Muscle of back (tissue), 3 donors: ENCODE measurements at regions not wholly inside any gene's neighbourhood (a gene's known extent, or its start where the extent isn't known, plus 50 kb on each side); places are given as distances from the start of the nearest gene placed in this dataset.

Experiments
- DNase-seq, 3 donors: peaks; one replicate each; pipeline versions ENCODE4 v3.0.0 to v3.0.0-alpha.2; 2013

DNA sequence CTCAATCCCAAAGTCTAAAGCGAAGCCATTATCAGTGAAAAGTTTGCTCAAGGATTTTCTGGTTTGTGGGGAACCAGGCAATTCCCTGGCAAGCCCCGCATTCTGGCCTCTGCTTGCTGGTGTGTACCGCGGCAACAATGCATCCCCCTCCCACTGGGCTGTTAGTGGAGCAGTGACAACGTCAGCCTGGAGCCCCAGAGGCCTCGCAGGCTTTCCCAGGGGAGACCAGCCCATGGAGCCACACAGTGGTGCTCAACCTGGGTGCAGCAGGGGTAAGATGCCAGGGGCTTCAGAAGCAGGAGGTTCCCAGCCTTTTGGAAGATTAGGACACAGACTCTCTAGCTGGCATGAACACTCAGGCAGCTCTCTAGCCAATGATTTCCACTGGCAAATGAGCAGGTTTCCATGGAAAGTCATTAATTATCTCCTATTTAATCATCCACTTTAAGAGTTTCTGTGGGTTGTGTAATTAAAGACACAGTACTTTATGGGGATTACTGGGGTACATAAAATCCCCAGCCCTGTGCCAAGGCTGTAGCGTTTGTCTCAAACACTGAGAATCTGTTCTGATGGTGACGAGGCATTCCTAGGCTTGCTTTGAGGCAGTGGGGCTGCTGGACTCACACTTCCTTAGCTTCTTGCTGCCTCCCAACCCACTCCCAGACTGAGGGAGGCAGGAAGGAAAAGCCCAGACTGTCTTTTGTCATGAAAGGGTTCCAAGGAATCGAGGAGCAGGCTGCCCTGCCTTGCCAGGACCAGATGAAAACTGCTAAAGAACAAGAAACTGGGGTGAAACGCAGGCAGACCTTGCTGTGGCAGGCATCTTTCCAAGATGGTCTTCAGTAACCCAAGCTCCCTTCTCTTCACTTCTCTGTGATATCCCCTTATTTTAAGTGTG, 411.9 kb upstream of the SHH start:
- DNase-seq = no peak

DNA sequence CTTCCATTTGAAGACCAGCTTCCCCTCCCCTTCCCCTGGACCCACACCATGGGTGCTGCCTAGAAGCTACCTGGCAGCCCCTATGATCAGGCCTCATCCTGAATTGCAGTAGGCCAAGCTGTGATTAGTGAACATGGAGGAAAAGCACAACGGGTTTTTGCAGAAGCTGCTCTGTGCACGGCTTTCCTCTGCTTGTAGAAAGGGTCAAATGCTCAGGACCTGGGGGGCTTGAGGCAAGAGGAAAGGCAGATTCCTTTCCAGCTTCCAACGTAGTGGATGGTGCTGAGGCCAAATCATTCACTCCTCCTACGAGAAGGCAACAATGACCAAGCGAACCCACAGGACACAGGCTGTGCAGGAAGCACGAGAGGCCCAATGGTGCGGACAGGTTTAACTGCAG, 410.3 kb upstream of the SHH start:
- DNase-seq = no peak

- no peak for DNase-seq
Observed at GRCh38 chr7:156222151-156222550, 409.9 kb upstream of the SHH start.

- DNase-seq = no peak
Observed at GRCh38 chr7:156220701-156221100, 408.4 kb upstream of the SHH start.

- no peak for DNase-seq
Observed at GRCh38 chr7:156220078-156220605, 407.9 kb upstream of the SHH start.

- DNase-seq = no peak
Observed at GRCh38 chr7:156219307-156220077, 407.2 kb upstream of the SHH start.

DNA sequence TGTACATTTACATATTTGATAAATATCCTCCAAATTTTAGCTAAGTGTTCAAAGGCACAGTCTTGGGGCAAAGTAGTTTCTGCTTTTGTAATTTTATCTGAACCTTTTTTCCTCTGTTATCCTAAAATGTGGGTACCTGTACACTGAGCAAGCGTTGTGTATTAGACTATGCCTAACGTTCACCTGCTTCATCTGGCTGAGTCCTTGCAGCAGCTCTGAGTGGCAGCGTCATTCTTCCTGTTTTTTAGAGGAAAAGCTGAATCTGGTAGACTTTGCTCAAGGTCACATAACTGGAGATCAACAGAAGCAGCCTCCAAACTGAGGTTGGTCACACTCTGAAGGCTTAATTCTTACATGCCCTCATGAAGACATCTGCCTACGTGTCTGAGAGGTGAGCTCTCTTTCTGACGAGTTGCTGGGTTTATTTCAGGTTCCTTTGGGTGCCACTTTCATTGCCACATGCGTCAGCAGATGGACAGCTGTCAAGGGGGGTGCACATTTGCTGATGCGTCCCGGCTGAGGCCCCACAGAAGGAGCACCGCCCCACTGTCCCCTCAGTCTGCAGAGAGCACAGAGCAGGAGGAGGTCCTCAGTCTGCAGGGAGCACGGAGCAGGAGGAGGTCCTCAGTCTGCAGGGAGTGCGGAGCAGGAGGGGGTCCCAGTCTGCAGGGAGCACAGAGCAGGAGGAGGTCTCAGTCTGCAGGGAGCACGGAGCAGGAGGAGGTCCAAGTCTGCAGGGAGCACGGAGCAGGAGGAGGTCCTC, 406.5 kb upstream of the SHH start:
- no peak for DNase-seq

DNA sequence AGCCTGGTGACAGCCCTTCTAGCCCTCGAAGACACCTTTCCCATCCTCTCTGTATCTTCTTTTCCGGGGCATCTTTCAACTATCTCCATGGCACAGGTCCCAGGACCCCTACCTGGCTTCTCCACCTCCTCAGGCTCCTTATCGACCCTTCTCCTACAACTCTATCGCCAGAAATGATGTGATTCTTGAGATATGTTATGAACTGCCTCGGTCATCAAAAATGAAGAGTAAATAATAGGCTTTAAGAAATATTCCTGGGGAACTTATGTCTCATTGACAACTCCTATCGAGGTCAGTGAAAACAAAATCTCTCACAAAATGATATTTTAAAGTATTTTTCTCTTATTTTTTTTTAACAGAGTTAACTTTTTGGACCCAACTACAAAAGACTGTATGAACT, 405.5 kb upstream of the SHH start:
- no peak for DNase-seq

DNA sequence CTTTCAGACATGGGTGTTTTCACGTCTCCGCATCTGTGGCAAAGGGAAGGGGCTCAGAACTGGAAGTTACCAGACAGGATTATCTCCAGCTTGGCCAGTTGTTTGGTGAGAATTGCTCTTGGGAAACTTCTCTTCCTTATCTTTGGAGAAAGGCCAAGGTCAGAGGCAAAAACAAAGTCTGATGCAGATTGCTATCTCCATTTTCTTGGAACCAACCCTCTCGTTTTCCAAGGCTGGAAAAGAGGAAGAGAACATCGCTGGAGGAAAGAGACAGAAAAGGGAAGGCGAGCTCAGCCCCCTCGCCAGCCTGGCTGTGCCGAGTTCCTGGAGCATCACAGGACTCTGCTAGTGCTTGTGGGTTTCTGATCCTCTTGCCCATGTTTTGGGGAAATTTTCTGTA, 396.8 kb upstream of the SHH start:
- no peak for DNase-seq

- no peak for DNase-seq
Observed at GRCh38 chr7:156207306-156207705, 395.0 kb upstream of the SHH start.

GRCh38 chr7:156206174-156206573, 393.9 kb upstream of the SHH start:
- no peak for DNase-seq

GRCh38 chr7:156204820-156205219, 392.6 kb upstream of the SHH start:
- no peak for DNase-seq

- no peak for DNase-seq
Observed at GRCh38 chr7:156203923-156204322, 391.7 kb upstream of the SHH start.

- DNase-seq = no peak
Observed at GRCh38 chr7:156198277-156198676, 386.0 kb upstream of the SHH start.

GRCh38 chr7:156196649-156197048, 384.4 kb upstream of the SHH start:
- DNase-seq = no peak

DNA sequence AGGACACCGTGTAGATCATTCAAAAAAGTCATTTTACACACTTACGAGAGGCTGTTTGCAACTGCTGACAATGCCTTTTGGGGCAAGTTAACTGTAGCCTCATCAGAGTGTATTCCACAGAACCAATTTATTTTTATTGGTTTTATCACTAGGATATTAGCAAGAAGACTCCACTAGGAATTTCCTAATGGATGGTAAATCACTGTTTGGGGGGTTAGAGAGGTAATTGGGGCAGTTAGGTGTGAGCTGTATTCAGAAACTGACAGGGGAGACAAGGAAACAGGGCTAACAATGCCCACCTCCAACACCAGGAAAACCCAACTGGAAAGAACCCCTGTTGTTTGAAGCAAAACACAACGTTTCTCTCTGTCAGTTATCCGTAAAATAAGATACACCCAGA, 383.0 kb upstream of the SHH start:
- no peak for DNase-seq

DNA sequence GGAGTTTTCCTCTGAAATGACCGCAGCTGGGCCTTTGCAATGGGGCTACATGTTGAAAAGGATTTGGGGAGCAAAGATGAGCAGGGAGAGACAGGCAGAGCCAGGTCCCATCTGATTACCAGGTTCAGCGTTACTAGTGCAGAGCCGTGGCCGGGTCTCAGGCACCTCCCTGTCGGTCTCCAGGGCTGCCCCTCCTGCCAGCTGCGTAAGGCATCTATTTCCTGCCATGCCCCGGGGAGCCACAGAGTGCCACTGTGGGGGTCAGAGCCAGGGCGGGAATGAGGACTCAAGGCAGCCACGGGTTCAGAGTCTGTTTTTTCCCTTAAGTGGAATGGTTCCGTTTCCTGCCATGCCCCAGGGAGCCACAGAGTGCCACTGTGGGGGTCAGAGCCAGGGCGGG, 382.6 kb upstream of the SHH start:
- DNase-seq = no peak

- DNase-seq = no peak
Observed at GRCh38 chr7:156192921-156193320, 380.7 kb upstream of the SHH start.

DNA sequence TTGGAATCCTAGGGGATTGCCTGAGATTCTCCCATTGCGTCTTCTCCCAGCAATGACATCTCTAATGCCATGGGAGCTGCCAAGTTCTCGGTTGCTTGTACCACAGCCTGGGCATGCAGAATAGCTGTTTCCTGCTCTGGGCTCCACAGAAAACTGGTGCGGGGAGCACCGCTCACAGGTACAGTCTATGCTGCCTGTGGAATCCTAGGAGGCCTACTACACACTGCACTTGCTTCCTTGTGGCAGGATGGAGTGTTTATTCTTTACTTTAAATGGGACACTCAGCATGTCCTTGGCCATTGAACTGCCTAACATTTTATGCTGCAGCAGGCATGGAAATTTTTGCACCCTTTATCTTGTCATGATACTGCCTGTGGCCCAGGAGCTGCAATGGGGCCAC, 378.8 kb upstream of the SHH start:
- DNase-seq = no peak

DNA sequence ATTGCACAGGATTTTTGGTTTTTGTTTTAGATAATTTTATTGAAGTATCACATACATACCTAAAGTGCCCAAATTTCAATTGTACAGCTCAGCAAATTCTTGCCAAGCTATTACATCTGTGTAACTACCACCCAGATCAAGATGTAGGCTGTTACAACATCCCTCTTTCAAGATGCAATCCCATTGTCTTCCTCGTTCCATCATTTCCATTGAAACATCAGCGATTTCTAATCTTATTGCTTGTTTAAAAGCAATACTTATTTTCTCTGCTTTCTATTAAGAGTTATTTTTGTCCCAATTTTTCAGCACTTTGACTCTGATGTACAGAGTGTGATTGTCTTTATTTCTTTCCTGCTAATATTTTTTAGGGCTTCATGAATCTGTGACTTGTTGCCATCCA, 372.8 kb upstream of the SHH start:
- DNase-seq = no peak

DNA sequence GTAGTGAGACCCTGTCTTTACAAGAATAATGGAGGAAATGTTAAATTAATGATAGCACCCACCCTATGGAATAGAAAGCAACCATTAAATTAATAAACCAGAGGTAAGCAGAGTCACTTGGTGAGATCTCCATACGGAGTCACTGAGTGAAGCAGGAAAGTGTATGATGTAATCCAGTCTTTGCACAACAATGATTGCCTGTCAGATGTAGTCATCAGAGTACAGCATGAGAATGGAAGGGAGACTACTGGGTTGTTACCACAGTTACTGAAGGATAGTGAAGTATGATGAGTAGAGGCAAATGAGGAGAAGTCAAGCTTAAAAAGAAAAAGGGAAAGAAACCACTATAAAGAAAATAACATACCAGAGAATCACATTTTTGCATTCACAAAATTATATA, 371.9 kb upstream of the SHH start:
- no peak for DNase-seq
